D341Med (cell line): ENCODE measurements at regions not wholly inside any gene's neighbourhood (a gene's known extent, or its start where the extent isn't known, plus 50 kb on each side); places are given as distances from the start of the nearest gene placed in this dataset.
"Not testable (repeated sequence)": the region's sequence is repeated elsewhere in the genome, so short reads cannot be mapped to it uniquely, and the experiment has no call there.

Experiments
- DNase-seq: peaks from one replicate; pipeline ENCODE4 v3.0.0; 2012; ENCODE audit warnings: low spot score

DNA sequence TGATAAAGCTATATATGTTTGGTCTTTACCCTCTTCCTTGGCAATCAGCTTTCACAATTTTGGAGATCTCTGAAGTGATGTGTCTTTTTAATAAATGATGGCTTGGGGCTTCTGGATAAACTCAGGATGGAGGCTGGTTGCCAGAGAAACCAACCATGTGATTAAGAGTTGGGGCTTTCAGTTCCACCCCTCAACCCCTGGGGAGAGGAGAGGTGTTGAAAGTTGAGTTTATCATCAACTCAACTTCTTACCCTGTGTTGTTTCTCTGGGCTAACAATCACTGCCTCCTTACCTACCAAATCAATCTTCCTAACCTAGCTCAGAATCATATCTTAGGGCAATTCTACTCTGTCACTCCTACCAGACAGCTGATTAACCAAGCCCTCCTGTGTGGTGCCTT, 735.8 kb downstream of the ZPLD1 start:
- no peak for DNase-seq

DNA sequence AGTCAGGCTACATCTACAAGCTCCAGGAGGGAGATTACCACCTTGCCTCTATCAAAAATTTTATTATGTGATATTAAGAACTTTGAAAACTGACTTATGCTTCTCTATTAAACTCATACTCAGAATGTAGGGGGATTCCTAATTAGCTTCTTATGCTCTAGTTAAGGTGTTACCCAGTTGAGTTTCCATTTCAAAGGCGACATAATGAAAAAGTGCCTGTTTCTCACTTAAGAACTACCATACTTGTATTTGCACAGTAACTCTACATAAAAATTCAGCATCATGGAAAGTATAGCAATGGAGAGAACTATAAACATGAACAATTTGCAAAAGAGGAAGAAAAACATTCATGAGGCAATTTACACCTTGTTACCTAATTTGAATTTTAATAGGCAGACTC, 739.1 kb downstream of the ZPLD1 start:
- no peak for DNase-seq

DNA sequence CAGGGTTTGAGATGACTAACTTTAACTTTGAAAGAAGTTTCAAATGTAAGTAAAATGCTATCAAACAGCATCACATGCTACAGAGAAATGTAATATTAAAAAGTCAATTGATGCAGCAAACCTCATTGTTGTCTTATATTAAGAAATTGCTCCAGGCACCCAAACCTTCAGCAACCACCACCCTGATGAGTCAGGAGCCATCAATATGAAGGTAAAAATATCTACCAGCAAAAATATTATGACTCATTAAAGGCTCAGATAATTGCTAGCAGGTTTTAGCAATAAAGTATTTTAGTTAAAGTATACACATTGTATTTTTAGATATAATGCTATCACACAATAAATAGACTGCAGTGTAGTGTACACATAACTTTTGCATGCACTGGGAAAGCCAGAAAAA, 746.3 kb downstream of the ZPLD1 start:
- no peak for DNase-seq

DNA sequence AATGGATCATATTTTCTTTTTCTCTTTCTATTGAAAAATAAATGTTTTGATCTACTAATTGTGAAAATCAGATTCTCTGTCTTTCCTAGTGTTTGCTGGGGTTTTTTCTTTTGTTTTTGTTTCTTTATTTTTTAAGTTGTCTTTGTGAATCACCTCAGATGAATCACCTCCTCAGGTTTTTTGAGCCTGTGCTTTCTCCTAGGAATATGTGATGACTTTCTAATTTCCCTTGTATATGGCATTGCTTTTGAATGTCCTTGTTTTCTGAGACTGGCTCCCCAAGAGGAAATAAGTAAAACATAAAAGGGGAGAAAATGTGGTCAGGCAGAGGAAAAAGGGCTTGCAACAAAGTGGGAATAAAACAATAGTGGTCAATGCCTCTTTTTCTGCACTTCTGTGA, 750.0 kb downstream of the ZPLD1 start:
- DNase-seq: no peak

DNA sequence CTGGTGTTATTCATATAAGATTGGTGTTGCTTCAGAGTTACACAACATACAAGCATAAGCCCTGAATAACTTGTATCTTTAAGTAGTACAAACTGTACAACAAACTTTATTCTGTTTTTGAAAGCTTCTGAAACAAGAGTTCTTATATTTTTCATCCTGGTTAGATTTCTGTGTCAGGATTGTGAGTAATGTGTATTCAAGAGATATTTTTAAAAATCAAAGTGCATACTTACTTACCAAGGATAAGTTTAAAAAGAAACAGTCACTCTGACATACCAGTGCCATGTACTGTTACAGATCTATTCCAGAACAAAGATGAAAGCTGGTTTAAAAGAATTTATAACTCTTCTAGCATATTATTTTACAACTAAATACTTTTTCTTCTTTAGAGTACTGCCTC, 755.1 kb downstream of the ZPLD1 start:
- no peak for DNase-seq

DNA sequence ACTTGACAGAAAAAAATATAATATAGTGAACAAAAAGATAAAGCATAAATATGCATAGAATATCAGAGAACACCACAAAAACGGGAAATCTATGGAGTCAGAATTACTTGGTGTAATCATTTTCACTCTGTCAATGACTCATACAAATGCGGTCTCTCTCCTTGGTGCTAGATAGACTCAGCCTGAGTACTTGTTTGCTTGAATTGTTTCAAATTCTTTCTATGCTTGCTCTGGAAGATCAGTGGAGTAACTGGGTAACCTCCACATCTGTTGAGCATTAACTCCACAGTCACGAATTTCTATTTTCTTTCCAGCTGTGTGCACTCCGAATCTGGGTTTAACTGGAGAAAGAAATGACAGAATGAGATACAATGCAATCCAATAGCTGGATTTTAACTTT, 760.4 kb downstream of the ZPLD1 start:
- no peak for DNase-seq

DNA sequence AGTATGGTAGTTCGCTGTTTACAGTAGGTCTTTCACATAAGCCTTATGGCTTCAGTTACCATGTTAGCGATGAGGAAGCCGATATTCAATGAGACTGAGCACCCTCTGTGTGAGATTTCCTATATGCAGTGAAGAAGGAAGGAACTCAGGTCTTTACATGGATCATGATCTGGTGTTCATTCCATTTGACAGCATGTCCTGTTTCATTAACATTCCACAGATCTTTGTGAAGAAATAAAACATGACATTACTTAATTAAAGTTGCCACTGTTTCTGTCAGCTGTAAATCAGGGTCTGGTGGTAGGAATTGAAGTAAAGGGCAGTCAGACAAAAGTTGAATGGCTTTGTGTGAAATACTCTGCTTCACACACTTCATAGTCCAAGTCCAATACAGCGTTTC, 768.6 kb downstream of the ZPLD1 start:
- DNase-seq: no peak

DNA sequence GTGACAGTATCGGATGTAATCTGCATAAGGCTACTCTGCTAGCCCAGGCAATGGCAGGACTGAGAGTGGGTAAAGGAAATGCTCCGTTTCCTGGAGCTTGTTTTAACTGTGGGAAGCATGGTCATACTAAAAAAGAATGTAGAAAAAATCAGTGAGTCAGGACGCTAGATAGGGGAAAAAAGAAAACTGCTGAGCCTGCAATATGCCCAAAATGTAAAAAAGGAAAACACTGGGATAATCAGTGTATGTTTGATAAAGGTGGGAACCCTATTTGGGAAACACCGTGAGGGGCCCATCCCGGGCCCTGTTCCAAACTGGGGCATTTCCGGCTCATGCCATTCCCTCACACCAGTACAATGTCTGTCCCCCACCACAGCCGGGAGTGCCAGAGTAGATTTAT, 775.8 kb downstream of the ZPLD1 start:
- no peak for DNase-seq

DNA sequence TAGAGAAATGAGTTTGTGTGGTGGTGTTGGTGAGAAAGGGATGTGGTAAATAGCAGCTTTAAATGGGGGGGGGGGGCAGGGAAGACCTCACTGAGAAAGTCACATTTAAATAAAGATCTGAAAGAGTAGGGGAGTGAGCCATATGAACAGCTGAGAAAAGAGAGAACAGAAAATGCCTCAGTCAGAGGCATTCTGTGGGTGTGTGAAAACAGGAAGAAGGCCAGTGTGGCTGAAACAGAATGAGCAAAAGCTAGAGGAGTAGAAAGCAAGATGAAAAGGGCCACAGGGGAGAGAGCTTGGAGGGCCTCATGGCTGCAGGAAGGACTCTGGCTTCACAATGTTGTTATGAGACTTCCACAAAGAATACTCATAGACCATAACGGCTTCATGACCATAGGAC, 783.3 kb downstream of the ZPLD1 start:
- no peak for DNase-seq

DNA sequence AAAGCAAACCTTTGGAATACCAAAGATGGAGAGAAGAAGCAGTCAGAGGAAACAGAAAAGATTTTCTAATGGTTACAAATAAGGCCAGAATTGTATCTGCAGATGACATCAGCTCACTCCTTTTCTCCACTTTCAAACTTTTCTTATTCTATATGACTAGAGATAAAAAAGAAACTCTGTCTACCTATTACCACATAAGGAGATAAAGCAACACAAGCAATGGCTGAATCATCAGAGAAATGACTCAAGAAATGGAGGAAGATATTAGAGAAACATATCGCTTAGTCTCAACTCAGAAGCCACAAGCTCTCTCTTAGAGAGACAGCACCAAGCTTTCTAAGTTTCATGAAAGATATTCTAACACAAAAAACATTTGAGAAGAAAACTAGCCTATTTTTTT, 784.0 kb downstream of the ZPLD1 start:
- no peak for DNase-seq

DNA sequence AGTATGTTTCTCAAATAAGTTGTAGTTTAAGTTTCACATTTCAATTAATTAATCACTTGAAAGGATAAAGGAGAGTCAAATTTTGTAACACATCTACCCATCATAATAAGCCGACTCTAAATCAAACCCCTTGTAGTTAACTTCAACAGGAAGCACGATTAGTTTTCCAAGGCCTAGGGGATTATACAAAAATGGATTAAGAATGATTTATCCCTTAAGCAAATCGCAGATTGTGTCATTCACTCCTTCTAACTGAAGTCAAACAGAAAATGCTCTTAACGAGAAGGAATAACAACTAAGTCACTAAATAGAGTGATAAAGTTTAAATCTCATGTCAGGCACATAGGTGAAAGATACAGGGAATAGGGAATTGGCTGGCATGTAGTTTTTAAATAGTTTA, 792.8 kb downstream of the ZPLD1 start:
- DNase-seq: no peak

DNA sequence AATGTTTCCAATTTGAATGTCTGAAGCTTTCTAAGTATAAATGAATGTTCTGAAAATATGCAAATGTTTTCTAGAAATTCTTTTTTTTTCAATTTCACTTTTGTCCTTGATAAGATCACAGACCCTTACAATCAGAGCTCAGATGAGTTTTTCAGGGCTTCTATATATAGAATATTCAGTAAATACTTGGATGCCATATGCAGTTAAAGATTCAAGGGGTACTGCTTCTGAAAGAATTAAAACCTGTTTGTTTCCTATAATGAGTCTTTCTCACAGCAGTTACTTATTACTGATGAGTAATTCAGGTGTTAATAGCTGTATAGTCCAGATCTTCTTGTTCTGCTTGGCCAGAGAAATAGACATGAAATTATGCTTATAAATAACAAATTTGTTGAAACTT, 812.6 kb downstream of the ZPLD1 start:
- DNase-seq: no peak

DNA sequence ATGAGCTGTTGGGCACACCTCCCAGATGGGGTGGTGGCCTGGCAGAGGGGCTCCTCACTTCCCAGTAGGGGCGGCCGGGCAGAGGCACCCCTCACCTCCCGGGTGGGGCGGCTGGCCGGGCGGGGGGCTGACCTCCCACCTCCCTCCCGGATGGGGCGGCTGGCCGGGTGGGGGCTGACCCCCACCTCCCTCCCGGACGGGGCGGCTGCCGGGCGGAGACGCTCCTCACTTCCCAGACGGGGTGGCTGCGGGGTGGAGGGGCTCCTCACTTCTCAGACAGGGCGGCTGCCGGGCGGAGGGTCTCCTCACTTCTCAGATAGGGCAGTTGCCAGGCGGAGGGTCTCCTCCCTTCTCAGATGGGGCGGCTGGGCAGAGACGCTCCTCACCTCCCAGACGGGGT, 820.0 kb downstream of the ZPLD1 start:
- DNase-seq: not testable (repeated sequence)

DNA sequence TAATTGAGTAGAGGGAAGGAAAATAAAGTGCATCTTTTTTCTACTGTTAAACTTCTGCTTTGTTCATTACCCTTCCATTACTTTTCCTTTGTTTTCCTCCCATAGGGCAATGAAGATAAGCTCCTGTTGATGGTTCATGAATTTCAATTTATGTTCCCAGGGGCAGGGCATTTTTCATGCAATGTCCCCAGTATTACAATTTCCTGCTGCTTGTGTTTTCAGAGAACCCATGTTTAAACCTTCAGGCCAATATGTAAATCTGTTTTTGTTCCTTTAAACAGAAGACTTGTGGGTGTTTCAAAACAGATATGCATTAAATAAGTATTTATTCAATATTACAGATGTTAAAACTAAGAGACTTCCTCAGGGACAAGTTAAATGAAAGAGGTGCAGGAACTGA, 834.5 kb downstream of the ZPLD1 start:
- DNase-seq: no peak

DNA sequence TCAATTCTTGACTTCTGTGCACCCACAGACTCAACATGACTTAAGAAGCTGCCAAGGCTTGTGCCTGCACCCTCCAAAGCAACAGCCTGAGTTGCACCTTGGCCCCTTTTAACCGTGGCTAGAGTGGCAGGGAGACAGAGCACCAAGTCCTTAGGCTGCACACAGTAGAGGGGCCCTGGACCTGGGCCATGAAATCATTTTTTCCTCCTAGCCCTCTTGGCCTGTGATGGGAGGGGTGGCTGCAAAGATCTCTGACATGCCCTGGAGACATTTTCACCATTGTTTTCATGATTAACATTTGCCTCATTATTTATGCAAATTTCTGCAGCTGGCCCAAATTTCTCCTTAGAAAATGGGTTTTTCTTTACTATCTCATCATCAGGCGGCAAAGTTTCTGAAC, 836.8 kb downstream of the ZPLD1 start:
- DNase-seq: no peak

DNA sequence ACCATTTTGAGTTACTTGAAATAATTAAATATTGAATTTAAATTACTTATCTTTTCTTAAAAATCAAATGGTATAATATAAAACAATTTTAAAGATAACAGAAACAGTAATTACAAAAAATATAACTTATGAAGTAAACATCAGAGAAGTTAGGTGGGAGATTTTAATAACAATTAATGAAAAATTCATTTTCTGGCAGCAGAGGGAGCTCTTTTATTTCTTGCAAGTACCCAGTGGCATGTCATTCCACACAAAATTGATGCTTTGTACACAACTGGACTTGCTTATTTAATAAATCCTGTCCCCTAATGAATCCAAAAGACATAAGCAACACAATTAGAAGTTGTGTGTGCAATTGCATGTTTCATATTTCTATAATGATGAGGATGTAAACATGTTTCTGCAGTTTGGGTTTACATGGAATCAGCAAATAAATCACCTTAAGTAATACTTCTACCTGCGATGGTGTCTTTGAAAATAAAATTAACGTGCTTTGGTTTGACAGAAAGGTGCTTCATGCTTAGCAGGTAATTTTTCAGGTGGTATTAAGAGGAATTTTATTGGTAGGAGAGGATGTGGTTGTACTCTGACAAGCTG, 861.3 kb downstream of the ZPLD1 start:
- DNase-seq: peak; percentile 10

DNA sequence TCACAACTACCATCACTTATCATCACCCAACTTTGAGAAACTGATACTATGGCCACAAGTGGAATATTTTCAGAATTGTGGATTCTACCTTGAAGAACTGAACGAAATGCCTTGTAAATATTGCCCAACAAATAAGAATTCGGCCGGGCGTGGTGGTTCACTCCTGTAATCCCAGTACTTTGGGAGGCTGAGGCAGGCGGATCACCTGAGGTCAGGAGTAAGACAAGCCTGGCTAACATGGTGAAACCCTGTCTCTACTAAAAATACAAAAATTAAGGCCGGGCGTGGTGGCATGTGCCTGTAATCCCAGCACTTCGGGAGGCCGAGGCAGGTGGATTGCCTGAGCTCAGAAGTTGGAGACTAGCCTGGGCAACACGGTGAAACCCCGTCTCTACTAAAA, 862.7 kb downstream of the ZPLD1 start:
- DNase-seq: not testable (repeated sequence)

DNA sequence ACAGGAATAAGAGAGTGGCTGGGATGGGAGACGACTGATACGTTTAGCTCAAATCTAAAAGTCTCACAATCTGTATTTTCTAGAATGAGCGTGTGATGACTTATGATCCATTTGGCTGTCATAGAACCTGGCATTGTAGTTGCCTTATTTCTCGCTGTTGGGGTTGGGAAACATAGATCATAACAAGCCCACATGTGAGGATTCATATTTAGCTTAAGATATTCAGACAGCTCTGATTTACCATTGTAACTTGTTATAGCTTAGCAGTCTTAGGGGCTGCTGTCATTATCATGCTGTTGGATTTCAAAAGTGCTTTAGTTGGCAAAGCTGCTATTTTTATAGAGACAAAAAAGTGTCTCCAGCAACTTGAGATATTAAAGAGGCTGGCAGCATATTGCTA, 871.3 kb downstream of the ZPLD1 start:
- no peak for DNase-seq

DNA sequence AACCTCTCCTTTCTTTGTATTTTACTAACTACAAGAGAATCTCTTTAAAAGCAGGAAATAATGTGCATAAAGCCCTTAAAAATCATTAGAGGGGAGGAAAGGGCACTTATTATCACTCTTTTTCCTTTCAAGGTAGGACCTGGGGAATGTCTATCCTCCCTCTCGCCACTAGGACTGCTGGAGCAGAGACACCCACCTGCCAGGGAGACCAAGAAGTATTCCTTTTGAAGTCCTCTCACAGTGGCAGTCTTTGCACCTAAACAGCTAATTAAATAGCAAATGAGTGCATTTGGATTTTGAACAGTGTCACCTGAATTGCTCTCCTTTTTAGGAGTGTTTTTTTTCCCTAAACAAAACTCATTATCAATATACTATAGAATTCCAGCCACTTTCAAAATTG, 874.1 kb downstream of the ZPLD1 start:
- peak; percentile 46 for DNase-seq

DNA sequence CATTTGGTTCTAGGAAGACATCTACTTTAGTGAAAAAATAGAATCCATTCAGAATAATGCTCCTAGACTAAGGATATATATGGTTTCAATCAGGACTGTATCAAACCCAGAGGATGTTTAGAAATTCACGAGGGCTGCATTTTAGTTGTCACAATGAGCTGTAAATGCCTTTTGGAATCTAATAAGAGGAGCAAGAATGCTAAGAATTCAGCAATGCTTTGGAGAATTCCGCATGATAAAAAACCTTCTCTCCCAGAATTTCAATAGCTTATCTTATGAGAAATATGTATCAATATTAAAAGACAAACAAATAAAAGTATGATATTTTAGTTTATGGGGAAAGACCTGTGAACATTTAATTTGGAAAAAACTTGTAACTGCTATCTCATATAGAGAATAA, 885.1 kb downstream of the ZPLD1 start:
- DNase-seq: no peak

DNA sequence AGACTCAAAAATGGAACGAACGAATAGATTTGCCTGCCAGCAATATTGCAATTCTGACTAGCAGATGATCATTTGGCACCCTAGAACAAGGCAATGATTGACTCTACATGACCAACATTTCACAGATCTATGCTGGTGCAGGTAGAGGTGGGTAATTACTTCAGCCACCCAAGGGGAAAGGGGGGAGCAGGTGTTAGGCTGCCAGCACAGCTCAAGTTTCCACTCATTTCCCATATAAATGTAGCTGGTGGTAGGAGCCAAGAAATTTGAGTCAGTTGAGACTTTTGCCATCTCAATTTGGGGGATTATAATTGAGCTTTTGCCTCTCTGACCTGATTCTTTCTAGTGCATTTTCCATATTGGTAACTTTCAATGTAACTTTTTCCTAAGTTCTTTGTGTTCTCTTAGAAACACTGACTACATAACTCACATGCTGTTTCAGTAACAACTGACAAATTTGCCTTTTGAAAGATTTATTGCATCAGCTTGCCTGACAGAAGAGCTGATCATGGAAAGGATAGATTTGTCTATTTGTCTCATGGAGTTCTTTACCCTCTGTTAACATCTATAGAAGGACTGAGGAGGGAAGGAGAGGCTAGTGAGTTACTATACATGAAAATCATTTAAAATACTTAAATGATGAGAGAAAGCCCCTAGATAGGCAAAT, 902.5 kb downstream of the ZPLD1 start:
- DNase-seq: no peak

DNA sequence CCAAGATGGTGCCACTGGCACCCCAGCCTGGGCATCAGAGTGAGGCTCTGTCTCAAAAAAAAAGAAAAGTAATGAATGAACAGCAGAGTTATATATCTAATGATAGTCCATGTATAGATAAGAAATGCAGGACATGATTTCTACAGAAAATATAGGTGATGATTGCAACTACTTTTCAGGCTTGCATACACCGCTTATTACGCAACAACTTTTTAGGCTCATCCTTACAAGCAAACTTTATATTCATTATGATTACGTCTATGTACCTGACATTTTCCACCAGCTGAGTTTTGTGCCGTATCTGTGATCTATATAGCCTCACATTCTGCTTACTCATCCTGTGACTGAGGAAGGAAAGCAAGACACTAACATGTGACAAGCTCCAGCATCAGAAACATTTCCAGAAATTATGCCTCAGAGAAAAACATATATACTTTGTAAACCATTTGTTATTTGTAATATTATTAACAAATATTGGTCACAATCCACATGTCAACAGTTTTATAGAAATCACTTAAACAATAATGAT, 906.3 kb downstream of the ZPLD1 start:
- no peak for DNase-seq

DNA sequence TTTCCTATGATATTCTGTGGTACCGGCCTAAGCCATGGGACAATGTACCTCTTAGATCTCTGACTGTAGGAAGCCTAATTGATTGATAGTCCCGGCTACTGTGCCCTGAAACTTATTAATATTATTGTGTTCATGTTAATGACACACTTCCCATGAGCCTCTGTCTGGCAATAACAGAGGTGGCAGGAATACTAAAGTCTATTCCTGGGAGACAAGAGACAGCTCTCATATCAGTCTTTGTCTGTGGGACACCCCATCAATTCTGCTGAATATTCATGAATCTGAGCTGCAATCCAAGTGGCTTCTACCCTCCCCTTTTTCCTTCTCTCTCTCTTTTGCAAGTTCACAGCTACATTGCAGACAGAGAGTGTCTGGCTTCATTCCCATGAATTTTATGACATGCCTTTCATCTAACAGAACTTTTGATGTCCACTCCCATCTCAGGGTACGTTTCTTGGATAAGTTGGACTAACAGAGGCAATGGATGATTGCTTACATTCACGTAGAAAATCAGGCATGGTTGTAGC, 907.5 kb downstream of the ZPLD1 start:
- no peak for DNase-seq

DNA sequence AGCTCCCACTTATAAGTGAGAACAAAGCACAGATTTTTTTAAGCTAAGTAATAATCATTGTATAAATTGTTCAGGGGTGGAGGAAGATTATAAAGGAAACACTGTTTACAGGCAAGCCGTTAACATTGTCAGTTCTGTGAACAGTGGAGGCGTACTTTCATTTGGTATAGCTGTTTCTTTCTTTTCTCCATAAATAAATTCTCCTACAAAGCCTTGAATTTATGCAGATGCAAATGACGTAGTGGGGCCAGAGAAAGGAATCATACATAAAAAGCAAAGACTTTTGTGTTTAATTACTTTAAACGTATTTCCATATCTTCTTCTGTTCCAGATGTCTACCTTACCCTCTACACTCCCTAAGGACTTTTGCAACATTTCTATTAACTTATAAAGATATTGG, 914.9 kb downstream of the ZPLD1 start:
- no peak for DNase-seq
